ENCODE measurements at regions not wholly inside any gene's neighbourhood (a gene's known extent, or its start where the extent isn't known, plus 50 kb on each side); places are given as distances from the start of the nearest gene placed in this dataset.

GRCh38 chr3:76651784-76652183 is 388.1 kb upstream of the ROBO2 start:
- Histone ChIP-seq H3K4me3 (no peak overlapping the region), H3K9me3 (no peaks in the 10 kb centered on the region), H3K27ac (no peak overlapping the region), H3K27me3 (no peaks in the 10 kb centered on the region), H3K36me3 (no peaks in the 10 kb centered on the region), H3K4me1 (no peaks in the 10 kb centered on the region)
- in situ Hi-C loops (cut with MboI; ENCODE audit: low pct_ligation_motif_present in 1 of 4, low pct_unique_long_range_greater_than_20kb in 1 of 4, low sequenced_read_pairs in 3 of 4) = no loop called here
- 60 to 79% methylated on average over 1 of the region's 1 CpG for WGBS, 2 donors (ENCODE audit: low coverage in 1 of 2)
- TF ChIP-seq POLR2AphosphoS5 (IDR thresholded peaks at IDR 0.05) = no peak
- no peak for TF ChIP-seq CTCF (IDR thresholded peaks at IDR 0.05)
- no peak for TF ChIP-seq POLR2A (IDR thresholded peaks at IDR 0.05)
- TF ChIP-seq EP300 (IDR thresholded peaks at IDR 0.05; ENCODE audit: low read depth) = no peak
- intact Hi-C loops (cut with DNase I; ENCODE audit: low total_unique reads) = no loop called here
- no peak for DNase-seq

GRCh38 chr3:76652524-76652923 is 387.4 kb upstream of the ROBO2 start:
- Histone ChIP-seq H3K27ac (no peak overlapping the region), H3K4me1 (no peaks in the 10 kb centered on the region), H3K27me3 (no peaks in the 10 kb centered on the region), H3K36me3 (no peaks in the 10 kb centered on the region), H3K9me3 (no peaks in the 10 kb centered on the region), H3K4me3 (no peak overlapping the region)
- TF ChIP-seq EP300 (IDR thresholded peaks at IDR 0.05; ENCODE audit: low read depth) = no peak
- TF ChIP-seq POLR2A (IDR thresholded peaks at IDR 0.05) = no peak
- TF ChIP-seq POLR2AphosphoS5 (IDR thresholded peaks at IDR 0.05) = no peak
- no peak for TF ChIP-seq CTCF (IDR thresholded peaks at IDR 0.05)
- no peak for DNase-seq
- 71 to 77% methylated on average over 1 of the region's 1 CpG for WGBS, 2 donors (ENCODE audit: low coverage in 1 of 2)
- in situ Hi-C loops (cut with MboI; ENCODE audit: low pct_ligation_motif_present in 1 of 4, low pct_unique_long_range_greater_than_20kb in 1 of 4, low sequenced_read_pairs in 3 of 4) = no loop called here
- intact Hi-C loops (cut with DNase I; ENCODE audit: low total_unique reads) = no loop called here

GRCh38 chr3:76653640-76654251 is 386.2 kb upstream of the ROBO2 start:
- WGBS, 2 donors (ENCODE audit: low coverage in 1 of 2) = 80 to 83% methylated on average over 6 of the region's 6 CpGs

GRCh38 chr3:76656531-76657070 is 383.3 kb upstream of the ROBO2 start:
- H3K4me1 ChIP-seq = no peaks in the 10 kb centered on the region
- H3K4me3 ChIP-seq = no peak overlapping the region
- no peak for DNase-seq
- H3K27ac ChIP-seq = no peak overlapping the region
- in situ Hi-C loops (cut with MboI; ENCODE audit: low pct_ligation_motif_present in 1 of 4, low pct_unique_long_range_greater_than_20kb in 1 of 4, low sequenced_read_pairs in 3 of 4) = no loop called here
- no peaks in the 10 kb centered on the region for H3K9me3 ChIP-seq
- TF ChIP-seq POLR2AphosphoS5 (IDR thresholded peaks at IDR 0.05) (no peak), CTCF (IDR thresholded peaks at IDR 0.05) (no peak), EP300 (IDR thresholded peaks at IDR 0.05; ENCODE audit: low read depth) (no peak), POLR2A (IDR thresholded peaks at IDR 0.05) (no peak)
- H3K27me3 ChIP-seq = no peaks in the 10 kb centered on the region
- WGBS, 2 donors (ENCODE audit: low coverage in 1 of 2) = 70 to 82% methylated on average over 4 of the region's 4 CpGs
- intact Hi-C loops (cut with DNase I; ENCODE audit: low total_unique reads) = no loop called here
- no peaks in the 10 kb centered on the region for H3K36me3 ChIP-seq

More at GRCh38 chr3:76653640-76654251, 386.2 kb upstream of the ROBO2 start:
- intact Hi-C loops (cut with DNase I; ENCODE audit: low total_unique reads) (no loop called here), in situ Hi-C loops (cut with MboI; ENCODE audit: low pct_ligation_motif_present in 1 of 4, low pct_unique_long_range_greater_than_20kb in 1 of 4, low sequenced_read_pairs in 3 of 4) (no loop called here)
- H3K27ac ChIP-seq = no peak overlapping the region
- no peaks in the 10 kb centered on the region for H3K27me3 ChIP-seq
- H3K36me3 ChIP-seq = no peaks in the 10 kb centered on the region
- H3K4me1 ChIP-seq = no peaks in the 10 kb centered on the region
- no peak overlapping the region for H3K4me3 ChIP-seq
- no peak for TF ChIP-seq CTCF (IDR thresholded peaks at IDR 0.05)
- TF ChIP-seq POLR2A (IDR thresholded peaks at IDR 0.05) = no peak
- no peak for TF ChIP-seq EP300 (IDR thresholded peaks at IDR 0.05; ENCODE audit: low read depth)
- TF ChIP-seq POLR2AphosphoS5 (IDR thresholded peaks at IDR 0.05) = no peak
- DNase-seq = no peak
- no peaks in the 10 kb centered on the region for H3K9me3 ChIP-seq

Measured in transverse colon (tissue), 4 donors.